PC-3 (cell line): ENCODE measurements at regions not wholly inside any gene's neighbourhood (a gene's known extent, or its start where the extent isn't known, plus 50 kb on each side); places are given as distances from the start of the nearest gene placed in this dataset.

ENCODE experiments used
- EZH2phosphoT487 ChIP-seq: fragments of 300-600 bp; sonication (generic); IDR thresholded peaks from 2 replicates; pipeline ENCODE4 v1.6.1; 2018; ENCODE audit warnings: mild to moderate bottlenecking, antibody characterized with exemption, low read length, borderline replicate concordance
- TF ChIP-seq, protein P1 (sequence below): fragments of 300-600 bp; sonication (generic); conservative IDR thresholded peaks from 2 replicates; pipeline ENCODE4 v1.5.1; 2017; ENCODE audit warnings: antibody characterized with exemption, low read depth, mild to moderate bottlenecking, low read length

DNA sequence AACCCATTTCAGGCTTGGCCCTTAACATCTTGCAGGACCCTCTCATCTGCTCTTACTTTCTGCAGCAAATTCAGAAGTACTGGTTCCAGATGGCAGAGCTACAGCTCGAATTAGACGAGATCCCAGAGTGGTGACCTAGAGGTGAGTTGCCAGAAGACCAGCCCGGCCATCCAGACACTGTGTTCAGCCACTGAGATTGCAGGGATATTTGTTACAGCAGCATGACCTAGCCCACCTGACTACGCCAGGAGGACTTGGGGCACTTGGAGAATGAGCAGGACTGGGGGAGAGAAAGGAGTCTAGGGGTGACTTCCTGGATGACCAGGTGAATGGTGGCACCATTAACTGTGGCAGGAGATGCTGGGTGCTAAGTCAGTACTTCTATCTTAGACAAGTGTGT, 67.2 kb upstream of the ID2 start:
- TF ChIP-seq, protein P1, sequence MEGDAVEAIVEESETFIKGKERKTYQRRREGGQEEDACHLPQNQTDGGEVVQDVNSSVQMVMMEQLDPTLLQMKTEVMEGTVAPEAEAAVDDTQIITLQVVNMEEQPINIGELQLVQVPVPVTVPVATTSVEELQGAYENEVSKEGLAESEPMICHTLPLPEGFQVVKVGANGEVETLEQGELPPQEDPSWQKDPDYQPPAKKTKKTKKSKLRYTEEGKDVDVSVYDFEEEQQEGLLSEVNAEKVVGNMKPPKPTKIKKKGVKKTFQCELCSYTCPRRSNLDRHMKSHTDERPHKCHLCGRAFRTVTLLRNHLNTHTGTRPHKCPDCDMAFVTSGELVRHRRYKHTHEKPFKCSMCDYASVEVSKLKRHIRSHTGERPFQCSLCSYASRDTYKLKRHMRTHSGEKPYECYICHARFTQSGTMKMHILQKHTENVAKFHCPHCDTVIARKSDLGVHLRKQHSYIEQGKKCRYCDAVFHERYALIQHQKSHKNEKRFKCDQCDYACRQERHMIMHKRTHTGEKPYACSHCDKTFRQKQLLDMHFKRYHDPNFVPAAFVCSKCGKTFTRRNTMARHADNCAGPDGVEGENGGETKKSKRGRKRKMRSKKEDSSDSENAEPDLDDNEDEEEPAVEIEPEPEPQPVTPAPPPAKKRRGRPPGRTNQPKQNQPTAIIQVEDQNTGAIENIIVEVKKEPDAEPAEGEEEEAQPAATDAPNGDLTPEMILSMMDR, result no peak
- no peak for TF ChIP-seq EZH2phosphoT487
